ENCODE measurements at regions not wholly inside any gene's neighbourhood (a gene's known extent, or its start where the extent isn't known, plus 50 kb on each side); places are given as distances from the start of the nearest gene placed in this dataset.

DNA sequence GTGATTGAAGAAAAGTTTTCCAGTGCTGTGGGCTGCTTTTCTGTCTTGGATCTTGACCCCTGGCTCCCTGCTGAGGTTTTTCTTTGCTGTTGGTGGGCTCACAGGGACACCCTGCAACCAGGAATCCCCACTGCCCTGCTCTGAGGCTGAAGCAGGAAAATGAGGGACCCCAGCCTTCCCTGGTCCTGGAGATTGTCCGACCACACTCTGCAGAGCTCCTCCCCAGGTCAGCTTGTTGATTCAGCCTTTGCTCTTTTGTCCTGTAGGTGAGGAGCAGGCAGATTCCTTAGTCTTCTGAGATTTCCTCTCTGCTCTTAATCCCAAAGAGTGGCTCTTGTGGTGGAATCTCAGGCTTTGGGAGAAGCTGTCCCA is 194.5 kb downstream of the RPLP1 start:
- TF ChIP-seq EP300 (IDR thresholded peaks at IDR 0.05) (no peak), CTCF (IDR thresholded peaks at IDR 0.05) (no peak), POLR2A (IDR thresholded peaks at IDR 0.05; ENCODE audit: low read length) (no peak), NR3C1 (IDR thresholded peaks at IDR 0.05) (no peak), ZFP36 (IDR thresholded peaks at IDR 0.05; ENCODE audit: borderline replicate concordance, partially characterized antibody) (no peak), CBX2 (IDR thresholded peaks at IDR 0.05; ENCODE audit: borderline replicate concordance, low read depth) (no peak), REST (IDR thresholded peaks at IDR 0.05) (no peak), BHLHE40 (IDR thresholded peaks at IDR 0.05; ENCODE audit: low read depth, low read length) (no peak), BCL3 (IDR thresholded peaks at IDR 0.05) (no peak), CHD2 (IDR thresholded peaks at IDR 0.05; ENCODE audit: low read length, partially characterized antibody) (no peak), JUNB (IDR thresholded peaks at IDR 0.05) (no peak), NFE2L2 (conservative IDR thresholded peaks at IDR 0.05; ENCODE audit: low read length) (no peak), RAD21 (conservative IDR thresholded peaks at IDR 0.05 in 1 of 2, IDR thresholded peaks at IDR 0.05 in 1 of 2) (no peak), ATOH8 (CRISPR knock-in tag; IDR thresholded peaks at IDR 0.05; ENCODE audit: low read depth) (no peak)
